Neural cell (in vitro differentiated cells): ENCODE measurements at regions not wholly inside any gene's neighbourhood (a gene's known extent, or its start where the extent isn't known, plus 50 kb on each side); places are given as distances from the start of the nearest gene placed in this dataset.

Experiments
- H2AFZ ChIP-seq: fragments of 200-600, 300-800 bp; sonication (generic), shearing (Covaris generic); 2 replicates; pipeline ENCODE4 v1.6.0; 2014; ENCODE audit warnings: low read depth, mild to moderate bottlenecking, antibody characterized with exemption, low read length, moderate library complexity
- H3F3A ChIP-seq: fragments of 200-600 bp; shearing (Covaris generic); 2 replicates; pipeline ENCODE4 v1.6.1; 2016; ENCODE audit warnings: mild to moderate bottlenecking, moderate library complexity, mixed read lengths, antibody characterized with exemption, low read length; ENCODE audit not compliant: insufficient read depth, poor library complexity, severe bottlenecking
- H3K27ac ChIP-seq: fragments of 200-600, 300-800 bp; sonication (generic), shearing (Covaris generic); 2 replicates; pipeline ENCODE4 v1.5.1; 2014; ENCODE audit warnings: mild to moderate bottlenecking, low read length, moderate library complexity
- H3K27me3 ChIP-seq: fragments of 300-800, 200-600 bp; sonication (generic), shearing (Covaris generic); 2 replicates; pipeline ENCODE4 v1.6.0; 2014; ENCODE audit warnings: mild to moderate bottlenecking, low read depth, low read length, moderate library complexity; ENCODE audit not compliant: insufficient read depth
- H3K36me3 ChIP-seq: fragments of 300-800, 200-600 bp; sonication (generic), shearing (Covaris generic); 2 replicates; pipeline ENCODE4 v1.5.1; 2014; ENCODE audit warnings: mild to moderate bottlenecking, antibody characterized with exemption, low read length, moderate library complexity; ENCODE audit not compliant: insufficient read depth
- H3K4me2 ChIP-seq: fragments of 300-800, 200-600 bp; sonication (generic), shearing (Covaris generic); 2 replicates; pipeline ENCODE4 v1.6.0; 2014; ENCODE audit warnings: mild to moderate bottlenecking, low read length
- H3K4me3 ChIP-seq: fragments of 300-800, 200-600 bp; sonication (generic), shearing (Covaris generic); 2 replicates; pipeline ENCODE4 v1.5.1; 2014; ENCODE audit warnings: mild to moderate bottlenecking, low read length, moderate library complexity
- H3K79me2 ChIP-seq: fragments of 200-600 bp; shearing (Covaris generic); replicated peaks from 2 replicates; pipeline ENCODE4 v1.6.0; 2014; ENCODE audit warnings: mild to moderate bottlenecking, low read length, moderate library complexity; ENCODE audit not compliant: insufficient read depth
- H3K9ac ChIP-seq: fragments of 300-800, 200-600 bp; sonication (generic), shearing (Covaris generic); 2 replicates; pipeline ENCODE4 v1.6.1; 2016; ENCODE audit warnings: mild to moderate bottlenecking, low read length, mixed read lengths
- H3K9me2 ChIP-seq: fragments of 200-600 bp; shearing (Covaris generic); 2 replicates; pipeline ENCODE4 v1.6.1; 2016; ENCODE audit warnings: mild to moderate bottlenecking, low read length, mixed read lengths; ENCODE audit not compliant: insufficient read depth
- H3K9me3 ChIP-seq: fragments of 200-600, 300-800 bp; sonication (generic), shearing (Covaris generic); 2 replicates; pipeline ENCODE4 v1.6.1; 2016; ENCODE audit warnings: mild to moderate bottlenecking, mixed run types, low read length, moderate library complexity, mixed read lengths
- H4K20me1 ChIP-seq: fragments of 200-600 bp; shearing (Covaris generic); 2 replicates; pipeline ENCODE4 v1.6.1; 2016; ENCODE audit warnings: mild to moderate bottlenecking, mixed run types; ENCODE audit not compliant: insufficient read depth
- EP300 ChIP-seq: fragments of 450-650 bp; conservative IDR thresholded peaks from 2 replicates; pipeline ENCODE4 v1.6.1; 2014; ENCODE audit warnings: antibody characterized with exemption, mild to moderate bottlenecking, moderate library complexity; ENCODE audit not compliant: poor library complexity, severe bottlenecking
- EZH2 ChIP-seq: fragments of 200-600, 300-800 bp; shearing (Covaris generic), sonication (generic); IDR thresholded peaks from 2 replicates; pipeline ENCODE4 v1.6.1; 2014; ENCODE audit warnings: antibody characterized with exemption, low read length, borderline replicate concordance, mild to moderate bottlenecking; ENCODE audit not compliant: insufficient read depth, poor library complexity, severe bottlenecking
- MXI1 ChIP-seq: fragments of 450-650 bp; conservative IDR thresholded peaks from 2 replicates; pipeline ENCODE4 v1.6.1; 2014; ENCODE audit warnings: antibody characterized with exemption, mild to moderate bottlenecking; ENCODE audit not compliant: poor library complexity, severe bottlenecking
- POLR2AphosphoS5 ChIP-seq: IDR thresholded peaks from 2 replicates; pipeline ENCODE4 v1.6.1; 2012
- RAD21 ChIP-seq: fragments of 450-650 bp; conservative IDR thresholded peaks from 2 replicates; pipeline ENCODE4 v1.6.1; 2014; ENCODE audit warnings: antibody characterized with exemption, mild to moderate bottlenecking, moderate library complexity
- REST ChIP-seq: IDR thresholded peaks from 2 replicates; pipeline ENCODE4 v1.6.1; 2012; ENCODE audit warnings: borderline replicate concordance
- SMC3 ChIP-seq: fragments of 450-650 bp; conservative IDR thresholded peaks from 2 replicates; pipeline ENCODE4 v1.6.1; 2014; ENCODE audit warnings: antibody characterized with exemption, mild to moderate bottlenecking, moderate library complexity; ENCODE audit not compliant: poor library complexity
- TAF1 ChIP-seq: IDR thresholded peaks from 2 replicates; pipeline ENCODE4 v1.6.1; 2012; ENCODE audit warnings: low read depth
- small RNA-seq, 3 experiments: library from RNA; depleted of rRNA; stranded (forward); fragments of <200 nt; gene quantifications; one replicate each; pipeline ENCODE3, GENCODE V24; 2012
- TF ChIP-seq, protein P1 (sequence below): fragments of 450-650 bp; IDR thresholded peaks from 2 replicates; pipeline ENCODE4 v1.5.1; 2014; ENCODE audit warnings: antibody characterized with exemption, mild to moderate bottlenecking, moderate library complexity; ENCODE audit not compliant: poor library complexity, severe bottlenecking

DNA sequence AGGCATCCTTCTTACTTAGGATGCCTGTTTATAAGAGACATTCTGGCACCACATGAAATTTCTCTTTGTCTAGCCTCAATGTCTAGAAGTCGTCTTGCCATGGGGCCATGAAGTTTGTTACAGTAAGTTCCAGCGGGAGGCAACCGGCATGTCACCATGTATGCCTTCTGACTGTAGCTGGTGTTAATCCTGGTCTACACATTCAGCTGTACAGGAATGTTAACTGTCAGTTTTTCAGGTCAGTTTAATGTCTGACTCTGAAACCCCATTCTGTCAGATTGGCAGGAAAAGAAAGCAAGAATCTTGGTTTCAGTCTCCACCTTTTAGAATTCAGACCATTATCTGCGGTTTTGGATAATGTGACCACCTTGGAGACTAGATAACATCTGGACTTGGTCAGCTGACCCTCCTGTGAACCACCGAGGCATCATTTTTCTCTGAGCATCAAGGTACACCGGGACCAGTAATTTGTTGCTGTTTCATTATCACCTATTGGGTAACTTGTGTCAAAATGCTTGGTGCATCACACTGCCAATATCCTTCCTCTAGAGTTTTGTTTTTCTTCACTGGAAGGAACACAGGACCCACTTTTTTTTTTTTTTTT is 228.7 kb downstream of the DOK5 start:
- no peaks in the 10 kb centered on the region for H3K27me3 ChIP-seq
- no peaks in the 10 kb centered on the region for H3K79me2 ChIP-seq
- H3K9me3 ChIP-seq = no peaks in the 10 kb centered on the region
- no peaks in the 10 kb centered on the region for H3F3A ChIP-seq
- no peak overlapping the region for H3K4me3 ChIP-seq
- H3K9ac ChIP-seq = no peak overlapping the region
- H3K9me2 ChIP-seq = no peaks in the 10 kb centered on the region
- no peak overlapping the region for H3K27ac ChIP-seq
- no peaks in the 10 kb centered on the region for H4K20me1 ChIP-seq
- H3K36me3 ChIP-seq = no peaks in the 10 kb centered on the region
- H2AFZ ChIP-seq = no peak overlapping the region
- no peak overlapping the region for H3K4me2 ChIP-seq
- TF ChIP-seq RAD21 (no peak), POLR2AphosphoS5 (no peak), EZH2 (no peak), MXI1 (no peak), EP300 (no peak), TAF1 (no peak), REST (no peak), SMC3 (no peak)
- TF ChIP-seq, protein P1, sequence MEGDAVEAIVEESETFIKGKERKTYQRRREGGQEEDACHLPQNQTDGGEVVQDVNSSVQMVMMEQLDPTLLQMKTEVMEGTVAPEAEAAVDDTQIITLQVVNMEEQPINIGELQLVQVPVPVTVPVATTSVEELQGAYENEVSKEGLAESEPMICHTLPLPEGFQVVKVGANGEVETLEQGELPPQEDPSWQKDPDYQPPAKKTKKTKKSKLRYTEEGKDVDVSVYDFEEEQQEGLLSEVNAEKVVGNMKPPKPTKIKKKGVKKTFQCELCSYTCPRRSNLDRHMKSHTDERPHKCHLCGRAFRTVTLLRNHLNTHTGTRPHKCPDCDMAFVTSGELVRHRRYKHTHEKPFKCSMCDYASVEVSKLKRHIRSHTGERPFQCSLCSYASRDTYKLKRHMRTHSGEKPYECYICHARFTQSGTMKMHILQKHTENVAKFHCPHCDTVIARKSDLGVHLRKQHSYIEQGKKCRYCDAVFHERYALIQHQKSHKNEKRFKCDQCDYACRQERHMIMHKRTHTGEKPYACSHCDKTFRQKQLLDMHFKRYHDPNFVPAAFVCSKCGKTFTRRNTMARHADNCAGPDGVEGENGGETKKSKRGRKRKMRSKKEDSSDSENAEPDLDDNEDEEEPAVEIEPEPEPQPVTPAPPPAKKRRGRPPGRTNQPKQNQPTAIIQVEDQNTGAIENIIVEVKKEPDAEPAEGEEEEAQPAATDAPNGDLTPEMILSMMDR = no peak

Small RNA genes lying in the stretch of these regions (small RNA-seq; reads per million reads assigned to genes)
- gene RNU4ATAC7P = 0 to 0.08 (median 0) reads per million in 3 experiments
